Right kidney (tissue), 1 donor: ENCODE measurements at regions not wholly inside any gene's neighbourhood (a gene's known extent, or its start where the extent isn't known, plus 50 kb on each side); places are given as distances from the start of the nearest gene placed in this dataset.
"Not testable (repeated sequence)": the region's sequence is repeated elsewhere in the genome, so short reads cannot be mapped to it uniquely, and the experiment has no call there.

Experiments used
- DNase-seq: peaks from one replicate; pipeline ENCODE4 v3.0.0-alpha.2; 2016

DNA sequence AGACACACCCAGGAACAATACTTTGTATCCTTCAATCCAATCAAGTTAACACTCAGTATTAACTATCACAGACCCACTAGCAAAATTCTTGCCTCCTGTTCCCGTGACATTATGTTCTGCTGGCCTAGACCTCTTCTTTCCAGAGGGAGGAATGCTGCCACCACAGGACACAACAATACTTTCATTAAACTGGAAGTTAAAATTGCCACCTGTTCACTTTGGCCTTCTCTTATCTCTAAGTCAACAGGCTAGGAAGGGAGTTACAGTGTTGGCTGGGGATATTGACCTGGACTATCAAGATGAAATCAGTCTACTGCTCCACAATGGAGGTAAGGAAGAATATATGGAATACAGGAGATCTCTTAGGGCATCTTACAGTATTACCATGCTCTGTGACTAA lies 1000.4 kb upstream of the GBE1 start:
- DNase-seq = no peak

DNA sequence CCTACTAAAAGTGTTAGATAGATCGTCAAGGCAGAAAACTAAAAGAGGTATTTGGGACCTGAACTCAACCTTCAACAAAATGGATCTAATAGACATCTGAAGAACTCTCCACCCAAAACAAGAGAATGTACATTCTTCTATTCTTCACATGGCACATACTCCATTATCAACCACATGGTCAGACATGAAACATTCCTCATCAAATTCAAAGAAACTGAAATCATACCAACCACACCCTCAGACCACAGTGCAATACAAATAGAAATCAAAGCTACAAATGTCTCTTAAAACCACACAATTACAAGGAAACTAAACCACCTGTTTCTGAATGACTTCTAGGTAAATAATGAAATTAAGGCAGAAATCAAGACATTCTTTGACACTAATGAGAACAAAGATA lies 984.1 kb upstream of the GBE1 start:
- no peak for DNase-seq

DNA sequence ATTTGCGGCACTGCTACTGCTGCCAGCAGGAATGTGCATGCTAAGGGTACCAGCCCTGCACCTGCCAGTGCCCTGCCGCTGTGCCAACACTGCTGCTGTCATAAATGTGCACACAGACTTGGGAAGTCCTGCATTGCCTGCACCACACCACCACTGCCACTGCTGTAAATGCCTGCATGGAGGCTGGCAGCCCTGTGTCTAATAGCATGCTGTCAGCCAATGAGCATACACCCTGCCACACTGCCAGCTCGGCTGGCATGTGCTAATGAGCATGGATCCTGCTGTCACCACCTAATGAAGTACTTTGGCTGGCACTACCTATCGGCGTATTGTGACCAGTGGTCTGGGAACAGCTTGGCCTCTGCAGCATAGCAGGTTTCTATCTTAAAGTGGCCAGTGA lies 981.8 kb upstream of the GBE1 start:
- no peak for DNase-seq

DNA sequence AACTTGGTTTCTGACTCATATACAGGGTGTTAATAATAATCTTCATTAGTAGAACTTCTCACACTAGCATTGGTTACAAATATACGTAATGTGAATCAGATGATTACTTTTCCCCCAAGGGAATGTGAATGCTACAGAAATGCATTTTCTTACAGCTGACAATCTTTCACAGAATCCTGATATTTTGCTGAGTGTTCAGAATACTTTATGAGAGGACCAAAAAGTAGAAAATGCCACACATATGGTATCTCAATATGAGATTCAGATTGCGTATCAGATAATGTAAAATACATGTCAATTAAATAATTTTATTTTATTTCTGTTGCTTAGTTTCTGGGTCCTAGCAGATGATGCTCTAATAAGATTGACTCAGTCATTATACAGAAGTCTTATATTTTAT lies 979.9 kb upstream of the GBE1 start:
- no peak for DNase-seq

DNA sequence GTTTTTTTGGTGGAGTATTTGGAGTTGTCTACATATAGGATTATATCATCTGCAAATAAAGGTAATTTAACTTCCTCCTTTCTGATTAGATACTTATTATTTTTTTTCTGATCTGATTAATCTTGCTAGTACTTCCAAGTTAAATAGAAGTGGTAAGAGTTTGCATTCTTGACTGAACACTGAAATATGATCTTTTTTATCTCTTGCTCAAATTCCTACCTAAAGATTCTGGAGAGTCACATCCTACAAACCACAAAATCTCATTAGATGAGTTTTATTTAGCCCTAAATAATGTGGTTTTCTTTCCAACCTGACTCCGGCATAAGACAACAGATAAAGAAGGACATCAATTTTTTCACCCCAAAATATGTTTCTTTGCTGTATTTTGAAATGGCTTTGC lies 977.9 kb upstream of the GBE1 start:
- no peak for DNase-seq

DNA sequence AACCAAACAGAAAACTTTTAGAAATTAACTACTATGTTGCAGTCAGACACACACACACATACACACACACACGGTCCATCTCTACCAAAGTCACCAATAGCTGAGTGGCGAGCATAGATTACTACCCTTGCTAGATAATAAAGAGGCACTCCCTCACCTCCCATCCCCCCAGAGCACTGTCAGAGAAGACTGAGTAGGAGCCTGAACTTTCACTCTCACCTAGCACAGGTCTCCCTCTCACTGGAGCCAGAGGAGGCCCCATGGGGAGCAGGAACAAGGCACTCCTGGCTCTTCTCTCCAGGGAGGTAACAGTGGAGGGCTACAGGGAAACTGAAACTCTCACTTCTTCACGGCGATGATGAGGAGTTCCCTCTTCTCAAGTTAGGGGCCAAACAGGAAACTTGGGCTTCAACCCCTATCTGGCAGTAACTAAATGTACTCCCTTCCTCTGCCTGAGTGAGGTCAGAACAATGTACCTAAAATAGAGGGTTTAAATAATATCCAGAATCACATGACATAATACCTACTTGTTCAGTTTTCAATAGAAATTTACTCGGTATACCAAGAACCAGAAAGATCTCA lies 975.3 kb upstream of the GBE1 start:
- DNase-seq = no peak

DNA sequence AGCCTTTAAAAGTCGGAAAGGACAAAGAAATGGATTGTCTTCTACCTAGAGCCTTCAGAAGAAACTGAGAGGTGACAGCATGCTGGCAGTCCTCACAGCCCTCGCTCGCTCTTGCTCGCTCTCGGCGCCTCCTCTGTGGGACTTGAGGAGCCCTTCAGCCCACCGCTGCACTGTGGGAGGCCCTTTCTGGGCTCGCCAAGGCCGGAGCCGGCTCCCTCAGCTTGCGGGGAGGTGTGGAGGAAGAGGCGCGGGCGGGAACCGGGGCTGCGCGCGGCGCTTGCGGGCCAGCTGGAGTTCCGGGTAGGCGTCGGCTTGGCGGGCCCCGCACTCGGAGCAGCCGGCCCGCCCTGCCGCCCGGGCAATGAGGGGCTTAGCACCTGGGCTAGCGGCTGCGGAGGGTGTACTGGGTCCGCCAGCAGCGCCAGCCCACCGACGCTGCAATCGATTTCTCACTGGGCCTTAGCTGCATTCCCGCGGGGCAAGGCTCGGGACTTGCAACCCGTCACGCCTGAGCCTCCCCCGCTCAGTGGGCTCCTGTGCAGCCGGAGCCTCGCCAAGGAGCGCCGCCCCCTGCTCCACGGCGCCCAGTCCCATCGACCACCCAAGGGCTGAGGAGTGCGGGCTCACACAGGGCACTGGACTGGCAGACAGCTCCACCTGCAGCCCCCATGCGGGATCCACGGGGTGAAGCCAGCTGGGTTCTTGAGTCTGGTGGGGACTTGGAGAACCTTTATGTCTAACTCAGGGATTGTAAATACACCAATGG lies 953.8 kb upstream of the GBE1 start:
- DNase-seq = no peak

DNA sequence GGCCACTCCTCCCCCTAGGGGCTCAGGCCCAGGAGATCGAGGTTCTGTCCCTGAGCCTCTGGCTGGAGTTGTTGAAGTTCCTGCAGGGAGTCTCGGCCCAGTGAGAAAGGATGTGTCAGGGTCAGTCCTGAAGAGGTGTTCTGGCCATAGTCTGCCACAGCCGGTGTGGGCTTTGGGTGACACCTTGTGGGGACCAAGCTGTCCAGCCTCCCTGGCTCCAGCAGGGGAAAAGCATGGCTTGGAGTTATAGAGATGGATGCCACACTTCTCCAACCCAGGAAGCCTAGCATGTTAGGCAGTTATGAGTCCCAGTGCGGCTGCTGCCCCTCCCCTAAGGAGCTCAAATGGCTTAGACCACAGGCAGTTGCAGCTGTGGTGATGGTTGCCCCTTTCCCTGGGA lies 945.6 kb upstream of the GBE1 start:
- no peak for DNase-seq

DNA sequence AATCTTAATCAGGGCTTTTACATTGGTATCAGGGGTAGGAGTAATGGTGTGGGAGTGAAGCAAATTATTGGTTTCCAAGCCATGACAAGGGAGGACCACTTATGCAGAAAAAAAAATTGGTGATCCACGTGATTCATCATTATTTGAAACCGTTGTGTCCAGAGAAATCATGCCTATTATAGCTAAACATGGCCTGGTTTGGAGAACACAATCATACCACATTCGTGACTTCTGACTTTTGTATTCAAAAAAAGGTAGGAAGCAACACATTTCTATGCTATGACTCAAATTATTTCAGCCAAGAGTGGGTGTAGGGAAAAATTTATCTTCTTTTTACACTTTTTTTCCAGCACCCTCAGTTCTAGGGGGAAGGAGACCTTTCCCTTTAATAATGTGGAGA lies 924.3 kb upstream of the GBE1 start:
- no peak for DNase-seq

DNA sequence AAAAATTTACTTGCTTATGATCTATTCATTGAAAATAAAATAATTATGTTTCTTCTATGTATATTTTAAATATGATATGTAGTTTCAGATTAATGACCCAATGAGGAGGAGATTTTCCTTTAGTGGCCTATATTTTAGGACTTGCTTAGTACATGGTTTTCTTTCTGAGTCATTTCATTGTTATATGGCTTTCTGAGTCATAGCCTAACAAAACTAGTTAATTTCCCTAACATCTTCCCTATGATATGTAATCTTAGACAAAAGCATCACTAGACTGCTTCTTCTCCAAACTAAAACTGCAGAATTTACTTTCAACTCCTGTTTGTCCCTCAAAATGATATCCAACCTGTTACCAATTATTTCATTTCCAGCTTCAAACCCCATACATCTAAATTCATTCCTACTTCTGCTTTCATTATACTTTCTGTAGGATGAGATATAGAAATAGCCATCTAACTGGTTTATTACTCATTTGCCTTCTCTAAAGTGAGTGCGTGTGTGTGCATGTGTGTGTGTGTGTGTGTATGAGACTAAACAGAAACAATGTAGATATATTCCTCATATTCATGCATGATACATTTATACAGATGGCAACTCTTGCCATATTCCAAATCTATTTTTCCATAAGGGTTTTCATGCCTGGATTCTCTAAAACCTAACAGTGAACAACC lies 915.0 kb upstream of the GBE1 start:
- no peak for DNase-seq

DNA sequence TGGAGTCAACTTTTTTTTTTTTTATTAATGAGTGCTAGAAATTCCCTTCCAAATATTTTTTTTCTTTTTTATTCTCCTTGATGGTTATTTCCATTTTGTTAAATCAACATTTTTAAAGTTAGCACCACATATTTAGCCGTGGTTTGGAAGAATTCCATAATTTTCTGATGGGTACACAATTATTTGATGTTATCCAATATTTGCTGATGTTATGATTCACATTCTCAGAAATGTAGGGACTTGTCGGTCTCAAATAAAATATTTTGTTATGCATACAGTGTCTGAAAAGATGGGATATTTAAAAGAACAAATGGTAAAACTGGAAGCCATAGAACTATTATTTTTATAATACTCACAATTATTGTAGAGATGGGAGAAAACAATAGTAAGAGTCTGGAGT lies 911.5 kb upstream of the GBE1 start:
- no peak for DNase-seq

DNA sequence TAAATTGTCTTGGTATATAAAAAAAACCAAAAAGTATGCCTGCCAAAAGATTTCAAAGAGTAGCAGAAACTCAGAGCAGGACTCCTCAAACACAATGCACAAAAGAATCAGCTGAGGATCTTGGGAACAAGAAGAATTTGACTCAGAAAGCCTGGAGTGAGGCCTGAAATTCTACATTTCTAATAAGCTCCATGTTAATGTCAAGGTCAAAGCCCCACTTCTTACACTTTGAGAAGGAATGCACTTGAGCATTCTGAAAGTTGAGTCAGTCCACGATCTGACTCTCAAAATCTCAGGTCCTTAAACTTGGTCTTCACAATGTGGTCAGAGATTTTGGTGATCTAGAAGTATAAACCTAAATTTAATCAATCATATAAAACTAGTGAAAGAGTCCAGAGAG lies 910.0 kb upstream of the GBE1 start:
- DNase-seq = no peak

DNA sequence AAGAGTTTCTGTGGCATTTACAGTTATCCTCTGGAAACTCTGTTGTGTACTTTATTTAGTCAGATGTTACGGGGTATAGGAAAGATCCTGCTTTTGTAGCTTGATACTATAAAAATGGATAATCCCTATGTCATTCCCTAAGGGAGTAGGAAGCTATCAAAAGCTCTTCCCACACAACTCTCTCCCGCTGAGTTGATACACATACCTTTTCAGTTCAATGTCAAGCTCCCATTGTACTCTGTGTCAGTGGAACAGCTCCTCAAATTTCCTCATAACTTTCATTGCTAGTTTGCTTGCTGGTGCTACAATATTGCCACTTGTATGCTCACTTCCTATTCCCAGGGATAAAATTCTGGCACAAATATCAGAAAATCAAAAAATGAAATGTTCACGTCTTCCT lies 893.3 kb upstream of the GBE1 start:
- no peak for DNase-seq

DNA sequence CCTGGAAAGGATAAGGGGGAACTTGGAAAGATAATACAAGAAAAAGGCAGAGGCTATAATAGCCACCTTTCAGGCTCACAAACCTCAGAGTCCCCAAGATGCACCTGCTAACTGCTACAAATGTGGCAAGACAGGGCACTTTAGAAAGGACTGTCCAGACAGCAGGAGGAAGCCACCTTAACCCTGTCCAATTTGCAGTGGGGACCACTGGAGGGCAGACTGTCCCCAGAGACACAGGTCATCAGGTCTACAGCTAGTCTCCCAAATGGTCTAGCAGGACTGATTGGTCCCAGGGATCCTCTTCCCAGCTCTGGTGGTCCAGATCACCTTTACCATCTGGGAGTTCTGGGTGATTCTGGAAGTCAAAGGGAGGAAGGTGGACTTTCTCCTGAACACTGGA lies 882.5 kb upstream of the GBE1 start:
- DNase-seq = no peak

DNA sequence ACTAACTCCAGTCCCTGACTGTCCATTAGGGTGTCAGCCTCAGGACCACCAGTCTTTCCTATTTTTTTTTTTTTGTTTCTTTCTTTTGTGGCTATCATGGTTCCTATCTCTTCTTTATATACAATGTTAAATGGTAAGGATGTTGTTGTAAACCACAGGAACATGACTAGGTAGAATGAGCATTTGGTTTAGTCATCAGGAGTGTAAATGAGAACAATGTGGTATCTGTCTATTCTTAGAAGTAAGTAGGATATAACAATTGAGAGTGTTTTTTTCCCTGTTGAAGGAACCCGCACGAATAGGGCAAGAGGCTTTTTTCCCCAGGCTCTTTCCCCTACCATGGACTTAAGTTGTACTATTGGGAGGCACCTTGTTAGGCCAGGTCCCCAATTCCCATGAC lies 880.3 kb upstream of the GBE1 start:
- DNase-seq = no peak

DNA sequence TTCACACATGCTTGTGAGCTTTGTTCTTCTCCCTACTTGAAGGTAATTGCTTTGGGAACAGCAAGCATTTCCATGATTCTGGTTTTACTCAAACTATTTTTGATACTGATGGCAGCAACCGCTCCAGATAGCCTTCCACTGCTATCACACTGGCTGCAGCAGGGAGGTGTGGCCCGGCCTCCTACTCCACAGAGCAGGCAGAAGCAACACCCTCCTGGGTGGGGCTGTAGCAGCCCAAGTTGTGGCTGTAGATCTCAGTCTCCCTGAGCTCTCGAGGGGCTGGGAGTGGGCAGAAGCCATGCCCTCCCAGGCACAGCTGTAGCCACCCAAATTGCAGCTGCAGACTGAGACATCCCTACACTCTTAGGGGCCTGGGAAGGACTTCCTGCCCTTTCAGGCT lies 878.8 kb upstream of the GBE1 start:
- DNase-seq = no peak

DNA sequence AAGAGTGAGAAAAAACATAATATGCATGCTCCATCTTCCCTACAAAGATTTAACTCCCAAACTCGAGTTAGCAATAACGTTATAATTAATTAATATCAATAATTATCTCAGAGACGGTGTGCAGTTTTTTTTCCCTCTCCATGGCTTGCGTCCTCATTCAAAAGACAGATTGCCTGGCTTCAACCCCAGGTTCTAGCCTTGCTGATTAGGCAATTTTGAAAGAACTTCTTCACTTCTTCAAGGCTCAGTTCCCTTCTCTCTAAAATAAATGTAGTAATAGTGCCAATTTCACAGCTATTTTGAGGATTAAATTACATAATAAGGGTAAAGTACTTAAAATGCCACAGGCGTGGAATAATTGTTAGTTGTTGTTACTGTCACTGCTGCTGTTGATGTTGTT lies 876.1 kb upstream of the GBE1 start:
- no peak for DNase-seq

DNA sequence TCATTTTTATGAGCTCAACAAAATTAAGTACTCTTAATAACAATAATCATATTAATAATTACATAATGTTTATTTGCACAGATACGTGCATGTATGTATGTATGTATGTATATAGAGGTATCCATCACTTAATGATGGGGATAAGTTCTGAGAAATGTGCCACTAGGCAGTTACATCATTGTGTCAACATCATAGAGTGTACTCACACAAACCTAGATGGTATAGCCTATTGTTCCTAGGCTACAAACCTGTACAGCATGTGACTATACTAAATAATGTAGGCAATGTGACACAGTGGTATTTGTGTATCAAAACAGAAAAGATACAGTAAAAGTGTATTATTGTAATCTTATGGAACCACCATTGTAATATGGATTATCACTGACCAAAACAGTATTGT lies 874.7 kb upstream of the GBE1 start:
- no peak for DNase-seq

DNA sequence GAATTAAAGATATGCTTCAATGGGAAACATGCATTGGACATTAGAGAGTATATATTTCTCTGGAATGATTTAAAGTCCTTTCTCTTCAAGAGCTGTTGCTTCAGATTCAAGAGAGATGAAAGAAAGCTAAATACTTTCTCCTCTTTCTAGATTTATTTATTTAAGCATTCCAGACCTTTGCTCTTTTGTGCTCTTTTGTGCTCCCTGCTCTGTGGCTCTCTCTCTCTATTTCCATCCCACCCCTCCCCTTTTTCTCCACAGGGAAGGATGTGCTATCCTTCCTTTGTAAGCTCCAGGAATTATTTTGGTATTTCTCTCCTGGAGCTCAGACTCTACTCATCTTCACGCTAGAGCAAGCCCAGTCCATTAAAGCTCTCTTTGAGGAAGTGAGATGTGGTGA lies 871.9 kb upstream of the GBE1 start:
- DNase-seq = no peak

DNA sequence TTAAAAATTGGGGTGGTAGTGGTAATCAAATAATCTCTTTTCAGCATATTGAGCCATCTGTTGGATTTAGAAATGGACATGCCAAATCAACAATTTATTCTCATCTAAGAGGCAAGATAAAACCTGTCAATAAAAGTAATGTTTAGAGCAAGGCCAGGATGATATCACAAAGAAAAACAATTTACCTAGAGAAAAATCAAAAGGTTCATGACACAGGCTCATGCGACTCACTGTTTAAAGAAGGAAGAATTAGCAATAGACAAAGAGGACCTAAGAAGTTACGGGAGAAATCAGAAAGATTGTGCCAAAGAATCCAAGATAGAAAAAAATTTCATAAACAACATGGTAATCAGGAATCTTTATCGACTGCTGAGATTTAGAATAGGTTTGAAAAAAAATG lies 868.5 kb upstream of the GBE1 start:
- DNase-seq = no peak

DNA sequence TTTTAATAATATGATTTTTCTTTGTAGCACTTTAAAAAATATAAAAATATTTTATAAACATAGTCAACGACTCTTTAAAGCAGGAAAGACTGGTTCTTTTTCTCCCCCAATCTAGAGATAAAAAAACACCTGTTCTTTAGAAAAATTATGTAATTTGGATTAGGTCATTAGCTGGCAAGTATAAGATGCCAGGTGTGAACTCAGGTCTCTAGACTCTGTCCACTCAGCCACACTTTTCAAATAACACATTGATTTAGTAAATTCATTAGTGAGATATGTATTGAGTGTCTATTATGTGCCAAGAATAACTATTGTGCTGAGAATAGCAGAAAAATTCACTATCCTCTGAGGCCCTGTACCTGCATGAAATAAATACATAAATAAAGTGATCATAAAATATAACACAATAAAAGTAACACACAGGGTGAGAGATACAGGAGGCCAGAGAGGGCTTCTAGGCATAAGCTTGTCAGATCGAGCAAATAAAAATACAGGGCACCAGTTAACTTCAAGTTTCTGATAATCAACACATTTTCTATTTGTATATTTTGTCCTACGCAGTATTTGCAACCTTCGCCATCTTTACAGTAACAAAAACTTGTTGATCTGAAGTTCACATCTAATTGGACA lies 867.1 kb upstream of the GBE1 start:
- no peak for DNase-seq

DNA sequence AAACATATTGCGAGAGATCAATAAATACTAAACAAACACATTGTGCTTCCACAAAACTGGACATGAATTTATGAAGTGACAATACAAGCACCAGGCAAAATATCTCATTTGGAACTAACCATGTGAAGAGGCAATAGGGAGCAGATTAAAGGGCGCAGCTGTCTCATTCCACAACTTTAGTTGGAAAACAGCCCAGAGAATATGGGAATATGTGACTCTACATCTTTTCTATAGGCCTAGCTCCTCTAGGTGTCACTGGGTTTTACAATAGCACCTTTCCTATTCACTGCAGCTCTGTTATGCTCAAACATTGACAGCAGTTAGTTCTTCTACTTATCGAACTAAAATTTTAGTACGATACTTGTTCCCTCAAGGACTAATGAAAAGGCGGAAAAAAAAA lies 866.3 kb upstream of the GBE1 start:
- no peak for DNase-seq

DNA sequence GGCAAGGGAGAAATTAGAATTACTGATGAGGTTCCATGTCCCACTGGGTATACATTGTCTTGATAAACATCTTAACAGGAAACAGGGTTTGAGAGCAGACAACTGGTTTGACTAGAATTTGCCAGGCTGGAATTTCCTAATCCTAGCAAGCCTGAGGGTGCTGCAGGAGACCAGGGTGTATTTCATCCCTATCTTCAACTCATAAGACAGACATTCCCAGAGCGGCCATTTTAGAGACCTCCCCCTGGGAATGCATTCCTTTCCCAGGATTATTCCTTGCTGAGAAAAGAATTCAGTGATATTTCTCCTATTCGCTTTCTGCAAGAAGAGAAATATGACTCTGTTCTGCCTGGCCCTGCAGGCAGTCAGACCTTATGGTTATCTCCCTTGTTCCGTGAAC lies 859.3 kb upstream of the GBE1 start:
- not testable (repeated sequence) for DNase-seq

DNA sequence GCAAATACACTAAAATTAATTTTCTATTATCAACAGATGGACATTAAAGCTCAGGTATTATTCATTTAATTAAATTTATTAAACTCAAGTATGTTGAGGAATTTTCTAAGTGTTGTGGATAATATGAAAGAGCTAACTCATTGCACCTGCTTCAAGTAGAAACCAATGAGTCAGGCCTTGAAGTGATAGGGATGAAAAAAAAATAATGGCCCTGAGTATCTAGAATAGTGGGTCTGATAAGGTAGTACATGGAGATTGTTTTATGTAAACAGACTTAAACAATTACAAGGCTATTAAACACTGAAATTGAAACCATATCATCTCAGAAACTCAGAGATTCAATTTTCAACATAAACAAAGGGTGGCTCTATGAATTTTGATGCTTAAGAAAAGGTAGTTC lies 857.1 kb upstream of the GBE1 start:
- no peak for DNase-seq
